ENCODE measurements at regions not wholly inside any gene's neighbourhood (a gene's known extent, or its start where the extent isn't known, plus 50 kb on each side); places are given as distances from the start of the nearest gene placed in this dataset.
A peak's percentile ranks its signal among the peaks of the same experiment; 100 is the strongest.

DNA sequence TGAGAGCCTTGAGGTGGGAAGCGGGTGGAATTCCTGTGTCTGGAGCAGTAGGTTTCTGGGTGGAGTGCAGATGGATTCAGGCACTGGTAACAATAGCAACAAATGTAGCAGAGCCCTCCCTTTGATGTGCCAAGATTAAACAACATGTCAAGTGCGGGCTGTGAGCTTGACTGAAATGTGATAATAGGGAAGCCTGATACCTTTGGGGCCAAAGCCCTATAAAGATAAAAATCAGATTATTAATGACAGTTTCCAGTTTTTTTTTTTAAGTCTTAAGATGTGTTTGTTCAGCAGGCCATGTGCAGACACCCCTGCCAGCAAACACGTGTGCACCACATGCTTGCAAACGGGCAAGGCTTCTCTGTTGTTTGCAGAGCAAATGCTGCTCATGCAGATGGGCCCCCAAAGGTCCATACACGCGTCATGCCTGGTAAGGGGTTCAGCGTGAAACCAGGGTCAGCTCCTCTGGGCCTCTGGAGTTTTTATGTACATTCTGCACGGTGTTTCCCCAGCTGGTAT is 193.2 kb downstream of the GADD45G start:
- DNase-seq (ENCODE audit: low read depth, low spot score): no peak
- no peak overlapping the region for H3K4me3 ChIP-seq (ENCODE audit: low read length)

DNA sequence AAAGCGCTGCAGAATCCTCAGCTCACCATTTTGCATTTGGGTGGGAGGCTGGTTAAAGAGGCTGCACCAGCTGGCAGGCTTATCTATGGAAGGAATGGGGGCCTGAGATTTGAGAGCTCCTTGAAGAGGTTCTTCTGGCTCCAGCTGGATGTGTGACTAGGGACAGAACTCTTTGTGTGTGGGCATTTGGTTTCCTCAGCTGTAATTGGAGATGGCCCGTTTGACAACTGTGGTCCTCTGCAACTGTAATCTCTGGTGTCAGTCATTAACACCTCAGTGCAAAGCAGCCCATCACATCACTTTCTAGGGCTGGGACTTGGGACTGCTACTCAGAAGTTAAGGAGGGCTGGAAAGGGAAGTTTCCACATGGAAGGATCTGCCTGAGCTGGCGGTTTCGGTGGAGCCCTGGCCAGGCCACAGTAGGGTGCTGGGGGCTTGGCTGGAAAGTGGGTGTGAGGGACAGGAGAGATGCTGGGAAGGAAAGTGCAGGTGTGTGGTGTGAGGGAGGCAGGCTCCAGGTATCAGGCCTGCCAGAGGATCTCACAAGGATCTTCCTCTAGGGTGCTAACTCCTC is 193.8 kb downstream of the GADD45G start:
- DNase-seq (ENCODE audit: low read depth, low spot score): no peak
- H3K4me3 ChIP-seq (ENCODE audit: low read length): no peak overlapping the region

DNA sequence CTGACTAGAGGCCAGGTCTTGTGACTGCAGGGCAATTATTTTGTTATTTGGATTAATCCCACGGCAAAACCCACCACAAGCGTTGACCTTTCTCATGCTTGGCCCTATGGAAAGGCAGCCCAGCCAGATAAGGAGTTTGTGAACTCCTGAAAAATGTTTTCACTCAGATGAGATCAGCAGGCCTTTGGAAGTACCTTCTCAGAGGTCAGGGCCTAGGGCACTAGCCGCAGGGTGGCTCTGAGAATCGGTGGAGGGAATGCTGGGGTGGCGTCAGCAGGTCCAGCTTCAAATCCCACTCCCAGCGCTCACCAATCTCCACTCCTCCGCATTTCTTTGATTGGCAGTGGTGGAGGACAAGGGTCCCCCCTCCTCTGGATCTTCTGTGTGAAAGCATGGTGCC is 194.4 kb downstream of the GADD45G start:
- H3K4me3 ChIP-seq (ENCODE audit: low read length): no peak overlapping the region
- DNase-seq (ENCODE audit: low read depth, low spot score): no peak

DNA sequence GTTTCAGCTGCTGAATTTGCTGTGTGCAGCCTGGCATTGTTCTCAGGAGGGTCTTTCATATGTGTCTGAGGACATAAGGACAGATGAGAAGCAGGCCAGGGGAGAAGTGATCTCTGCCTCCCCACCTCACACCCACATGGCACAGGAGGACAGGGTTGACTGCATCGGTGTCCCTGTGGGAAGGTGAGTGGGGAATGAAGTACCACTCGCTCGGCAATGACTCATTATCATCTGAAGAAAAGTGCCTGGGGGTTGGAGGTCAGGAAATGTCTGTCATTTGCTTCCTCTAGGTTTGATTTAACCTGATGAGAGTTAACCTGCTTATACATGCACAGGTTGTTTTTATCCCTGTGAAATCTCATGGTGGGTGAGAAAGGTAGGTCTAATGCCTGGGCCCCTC is 195.0 kb downstream of the GADD45G start:
- H3K4me3 ChIP-seq (ENCODE audit: low read length): no peak overlapping the region
- no peak for DNase-seq (ENCODE audit: low read depth, low spot score)

DNA sequence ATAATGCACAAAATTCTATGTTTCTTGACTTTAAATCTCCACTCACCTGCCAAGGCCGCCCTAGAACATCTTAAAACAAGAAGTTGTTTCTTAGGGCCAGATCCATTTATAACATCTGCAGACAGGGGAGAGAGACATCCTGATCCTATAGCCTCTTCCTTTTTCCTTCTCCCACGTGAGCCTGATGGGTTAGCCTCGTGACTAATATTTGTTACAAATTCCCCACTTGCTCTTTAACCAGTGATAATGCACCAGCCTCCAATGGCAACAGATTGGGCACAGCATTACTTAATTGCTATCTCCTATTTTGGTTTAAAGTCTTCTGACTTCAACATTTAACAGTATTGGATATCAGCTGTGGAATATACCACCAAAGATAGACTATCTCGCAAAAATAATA is 196.5 kb downstream of the GADD45G start:
- H3K4me3 ChIP-seq (ENCODE audit: low read length): no peak overlapping the region
- no peak for DNase-seq (ENCODE audit: low read depth, low spot score)

DNA sequence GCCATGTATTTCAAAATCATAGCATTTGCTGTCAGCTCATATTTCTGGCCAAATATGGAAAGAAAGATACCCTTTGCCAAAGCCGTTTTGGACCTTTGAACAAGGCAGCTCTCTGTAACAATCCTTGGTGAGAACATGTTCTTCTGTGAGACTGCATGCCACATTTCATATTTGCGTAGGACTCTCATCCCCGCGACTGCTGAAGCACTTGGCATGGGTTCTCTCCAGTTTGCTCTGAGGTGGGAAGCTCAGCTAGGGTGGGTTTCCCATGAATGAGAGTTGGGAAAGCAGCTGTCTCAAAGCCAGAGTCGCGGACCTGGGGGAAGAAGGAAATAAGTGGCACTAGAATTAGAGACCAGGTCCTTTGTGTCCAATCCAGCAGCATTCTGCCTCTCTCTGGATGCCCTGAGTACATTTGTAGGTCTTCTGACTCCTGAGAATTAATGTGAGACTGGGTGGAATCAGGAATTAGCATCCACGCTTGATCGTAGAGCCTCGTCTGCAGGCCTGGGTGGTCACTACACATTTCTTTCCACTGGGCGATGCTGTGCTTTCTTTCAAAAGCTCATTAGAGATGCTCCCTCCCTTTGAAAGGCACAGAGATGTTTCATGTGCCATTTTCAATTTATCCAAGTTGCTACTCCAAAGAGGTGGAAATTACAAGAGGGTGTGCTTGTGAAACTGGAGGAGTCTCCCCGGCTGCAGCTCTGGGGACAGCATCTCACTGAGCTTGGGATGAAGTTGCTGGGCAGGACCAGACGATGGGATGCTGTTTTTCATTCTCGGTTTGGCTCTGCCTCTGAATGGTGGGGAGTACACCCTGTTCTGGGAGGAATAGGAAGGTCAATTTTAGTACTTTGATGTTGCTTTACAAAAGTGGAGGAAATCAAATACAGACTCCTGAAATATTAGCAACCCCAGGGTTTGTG is 197.2 kb downstream of the GADD45G start:
- DNase-seq (ENCODE audit: low read depth, low spot score): no peak
- no peak overlapping the region for H3K4me3 ChIP-seq (ENCODE audit: low read length)

DNA sequence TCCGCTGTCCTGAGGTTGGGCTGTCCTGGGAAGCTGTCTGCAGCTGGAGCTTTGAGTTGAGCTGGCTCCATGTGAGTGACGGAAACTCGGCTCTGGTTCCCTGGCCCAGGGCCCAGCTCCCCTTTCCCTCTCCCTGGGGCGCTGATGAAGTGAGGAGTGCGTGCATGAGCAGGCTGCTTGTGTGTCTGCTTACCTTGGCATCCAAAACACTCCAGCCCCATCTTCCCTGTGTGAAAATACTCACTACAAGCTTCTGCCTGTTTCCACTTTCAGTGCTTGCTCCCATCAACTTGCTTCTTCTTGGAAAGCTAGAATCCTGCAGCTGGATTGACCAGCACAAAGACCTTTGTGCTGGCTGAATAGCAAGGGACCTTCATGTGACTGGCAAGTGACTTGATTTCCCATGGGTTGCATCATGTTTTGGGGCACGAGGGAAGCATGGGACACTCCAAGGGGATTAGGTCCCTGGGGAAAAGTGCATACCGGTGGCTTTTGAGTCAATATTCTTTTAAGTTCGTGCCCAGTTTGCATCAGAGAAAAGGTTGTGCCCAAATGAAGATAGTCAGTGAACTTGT is 198.1 kb downstream of the GADD45G start:
- no peak overlapping the region for H3K4me3 ChIP-seq (ENCODE audit: low read length)
- DNase-seq (ENCODE audit: low read depth, low spot score): no peak

DNA sequence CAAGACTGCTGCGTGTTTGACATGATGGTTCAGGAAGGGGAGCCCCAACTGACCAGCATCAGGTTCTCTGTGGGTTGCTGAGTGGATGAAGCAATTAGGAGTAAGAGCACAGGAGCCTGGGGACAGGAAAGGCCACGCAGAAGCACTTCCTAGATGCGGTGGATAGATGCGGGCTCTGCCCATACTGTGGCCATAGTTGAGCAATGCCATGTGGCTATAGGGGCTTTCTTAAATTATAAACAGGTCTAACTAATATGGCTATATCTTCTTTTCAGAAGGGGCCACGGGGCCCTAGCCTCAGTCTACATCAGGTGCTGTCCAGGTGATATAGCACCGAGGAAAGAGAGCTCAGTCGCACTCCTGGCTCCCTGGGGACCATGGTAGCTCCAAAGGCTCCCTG is 198.6 kb downstream of the GADD45G start:
- no peak overlapping the region for H3K4me3 ChIP-seq (ENCODE audit: low read length)
- no peak for DNase-seq (ENCODE audit: low read depth, low spot score)

DNA sequence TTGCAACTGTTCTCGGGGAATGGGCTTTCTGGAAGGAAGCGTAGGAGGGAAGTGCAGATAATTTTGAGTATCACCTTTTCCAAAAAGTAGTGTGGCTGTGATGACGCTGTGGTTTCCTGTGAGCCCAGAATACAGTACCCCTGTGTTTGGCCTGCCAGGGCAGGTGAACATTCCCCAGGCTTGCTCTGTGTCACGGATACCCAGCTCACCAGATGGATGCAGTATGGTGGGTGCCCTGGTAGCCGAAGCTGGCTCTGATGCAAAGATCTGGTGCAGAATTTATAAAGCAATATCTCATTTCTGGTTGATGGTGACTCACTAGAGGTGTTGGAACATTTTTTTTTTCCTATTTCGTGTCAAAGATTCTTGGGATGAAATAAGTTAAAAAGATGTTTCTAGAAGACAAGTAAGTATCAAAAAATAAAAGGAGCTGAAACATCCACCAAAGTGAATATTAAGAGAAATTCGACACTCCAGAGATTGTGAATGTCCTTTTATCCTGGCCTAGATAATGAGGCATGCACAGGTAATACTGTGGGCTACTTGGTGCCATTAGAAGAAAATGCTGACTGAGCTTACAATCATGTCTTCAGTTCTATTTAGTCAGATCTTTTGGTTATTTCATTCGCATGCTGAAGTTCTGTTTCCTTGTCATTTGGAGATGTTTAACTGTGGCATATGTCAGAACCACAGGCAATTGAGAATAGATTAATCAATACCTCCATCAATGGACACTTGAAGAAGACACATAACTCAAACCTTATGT is 200.1 kb downstream of the GADD45G start:
- DNase-seq (ENCODE audit: low read depth, low spot score): no peak
- no peak overlapping the region for H3K4me3 ChIP-seq (ENCODE audit: low read length)

DNA sequence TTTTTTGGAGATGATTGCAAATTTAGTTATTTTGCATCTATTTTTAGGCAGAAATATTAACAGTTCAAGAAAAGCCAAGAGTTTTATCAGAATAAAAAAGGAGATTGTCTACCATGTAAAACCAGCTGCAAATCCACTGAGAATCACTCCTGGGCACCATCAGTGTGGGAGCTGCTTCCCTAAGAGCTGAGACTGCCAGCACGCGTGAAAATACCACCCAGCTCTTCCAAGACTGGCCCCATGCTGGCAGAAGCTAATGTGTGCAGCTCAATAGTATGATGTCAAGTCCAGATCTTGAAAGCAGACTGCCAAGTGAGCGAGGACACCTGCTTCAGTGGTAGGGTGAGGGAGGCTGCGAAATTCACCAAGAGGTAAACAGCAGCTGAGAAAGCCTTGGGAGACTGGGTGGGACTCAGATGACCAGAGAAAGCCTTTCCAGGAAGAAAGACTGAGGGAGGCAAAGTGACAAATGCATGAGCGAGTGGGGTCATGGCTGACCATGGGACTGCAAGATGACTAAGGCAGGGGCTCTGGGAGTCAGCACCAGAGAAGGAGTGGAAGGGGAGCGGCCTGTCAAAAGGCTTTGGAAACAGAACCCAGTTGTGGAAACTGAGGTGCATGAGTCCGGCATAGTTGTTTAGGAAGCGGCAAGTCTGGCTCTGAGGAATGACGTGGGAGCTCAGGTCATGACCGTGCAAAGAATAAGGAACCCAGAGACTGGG is 200.9 kb downstream of the GADD45G start:
- no peak for DNase-seq (ENCODE audit: low read depth, low spot score)
- no peak overlapping the region for H3K4me3 ChIP-seq (ENCODE audit: low read length)

DNA sequence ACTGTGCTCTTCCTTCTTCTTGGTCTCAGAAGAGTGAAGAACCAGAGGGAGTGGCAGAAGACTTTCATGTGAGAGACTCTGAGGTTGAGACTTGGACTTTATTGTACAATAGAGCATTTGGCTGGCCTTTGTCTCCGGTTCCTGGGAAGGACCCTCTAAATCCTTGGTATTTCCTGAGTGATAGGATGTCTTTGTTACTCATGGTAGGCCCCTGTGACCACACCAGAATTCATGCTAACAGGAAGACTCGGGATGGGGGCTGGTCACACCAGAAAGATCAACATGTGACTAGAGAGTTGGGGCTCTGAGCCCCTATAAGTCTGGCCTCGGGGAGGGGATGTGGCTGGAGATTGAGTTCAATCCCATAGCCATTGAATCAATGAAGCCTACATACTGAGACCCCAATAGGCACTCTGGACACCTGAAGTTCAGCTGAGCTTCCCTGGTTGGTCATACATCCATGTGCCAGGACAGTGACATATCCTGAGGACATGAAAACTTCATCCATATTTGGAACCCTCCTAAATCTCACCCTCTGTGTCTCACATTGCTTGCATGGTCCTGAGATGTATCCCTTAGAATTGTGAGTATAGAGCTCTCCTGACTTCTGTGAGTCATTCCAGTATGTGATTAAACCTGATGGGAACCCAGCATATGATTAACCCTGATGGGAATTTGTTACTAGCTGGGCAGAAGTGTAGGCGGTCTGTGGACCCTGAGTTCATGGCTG is 201.7 kb downstream of the GADD45G start:
- DNase-seq (ENCODE audit: low read depth, low spot score): no peak
- H3K4me3 ChIP-seq (ENCODE audit: low read length): no peak overlapping the region

DNA sequence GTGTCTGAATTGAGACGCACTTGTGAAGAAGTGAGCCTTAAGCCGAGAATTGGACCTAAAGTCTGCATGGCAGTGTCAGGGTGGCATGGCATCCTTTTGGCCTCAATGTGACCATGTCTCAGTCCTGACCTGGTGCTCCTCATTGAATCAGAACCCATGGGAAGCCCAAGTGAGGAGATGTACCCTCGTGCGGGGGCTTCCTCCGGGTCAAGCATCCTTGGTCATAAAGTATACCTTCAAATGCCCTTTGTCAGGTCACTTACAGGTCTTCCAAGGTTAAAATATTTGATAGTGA is 202.2 kb downstream of the GADD45G start:
- no peak for DNase-seq (ENCODE audit: low read depth, low spot score)
- no peak overlapping the region for H3K4me3 ChIP-seq (ENCODE audit: low read length)

DNA sequence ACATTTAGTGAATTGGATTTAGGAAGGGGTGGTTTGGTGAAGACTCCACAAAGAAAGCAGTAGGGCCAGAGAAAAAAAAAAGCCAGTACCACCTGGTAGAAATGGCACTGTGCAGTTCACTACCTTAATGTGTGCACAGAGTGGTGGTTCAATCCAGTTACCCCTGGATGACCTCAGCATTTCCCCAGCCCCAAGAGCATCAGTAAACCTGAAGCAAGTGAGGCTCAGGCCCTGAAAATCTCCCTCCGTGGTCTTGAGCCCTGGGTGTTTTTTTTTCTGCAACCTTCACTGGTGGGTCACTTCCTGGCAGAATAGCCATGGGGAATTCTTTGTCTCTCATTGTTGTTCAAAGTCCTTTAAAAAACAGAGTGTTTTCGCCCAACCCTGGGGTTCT is 202.9 kb downstream of the GADD45G start:
- no peak overlapping the region for H3K4me3 ChIP-seq (ENCODE audit: low read length)
- no peak for DNase-seq (ENCODE audit: low read depth, low spot score)

DNA sequence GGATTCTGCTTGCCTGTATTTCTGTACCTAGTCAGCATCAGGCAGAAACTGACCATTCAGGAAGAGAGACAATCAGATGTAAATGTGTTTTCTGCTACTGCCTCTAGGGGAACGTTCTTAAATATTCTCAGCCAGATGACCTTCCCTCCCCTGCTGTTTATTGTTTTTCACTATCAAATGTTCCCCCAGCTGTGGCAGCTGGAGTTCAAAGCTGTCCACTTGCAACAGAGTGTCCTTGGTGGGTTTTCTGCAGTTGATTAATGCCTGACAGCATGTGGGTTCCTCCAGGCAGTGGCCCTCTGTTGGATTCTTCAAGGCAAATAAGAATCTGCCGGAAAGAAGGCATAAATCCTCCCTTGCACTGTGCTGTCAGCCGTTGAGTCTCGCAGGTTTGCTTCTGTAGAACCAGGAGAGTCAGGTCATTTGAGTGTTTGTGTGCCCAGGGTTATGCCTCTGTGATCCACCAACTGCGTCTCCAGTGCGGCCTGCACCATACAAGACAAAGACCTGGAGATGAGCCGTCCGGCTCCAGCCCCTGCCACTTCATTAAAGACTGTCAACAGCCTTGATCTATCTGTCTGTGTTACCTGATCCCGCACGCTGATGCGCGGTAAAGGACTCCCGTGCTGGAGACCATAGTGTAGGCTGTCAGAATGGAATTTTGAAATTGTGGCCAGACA is 203.4 kb downstream of the GADD45G start:
- no peak for DNase-seq (ENCODE audit: low read depth, low spot score)
- no peak overlapping the region for H3K4me3 ChIP-seq (ENCODE audit: low read length)

DNA sequence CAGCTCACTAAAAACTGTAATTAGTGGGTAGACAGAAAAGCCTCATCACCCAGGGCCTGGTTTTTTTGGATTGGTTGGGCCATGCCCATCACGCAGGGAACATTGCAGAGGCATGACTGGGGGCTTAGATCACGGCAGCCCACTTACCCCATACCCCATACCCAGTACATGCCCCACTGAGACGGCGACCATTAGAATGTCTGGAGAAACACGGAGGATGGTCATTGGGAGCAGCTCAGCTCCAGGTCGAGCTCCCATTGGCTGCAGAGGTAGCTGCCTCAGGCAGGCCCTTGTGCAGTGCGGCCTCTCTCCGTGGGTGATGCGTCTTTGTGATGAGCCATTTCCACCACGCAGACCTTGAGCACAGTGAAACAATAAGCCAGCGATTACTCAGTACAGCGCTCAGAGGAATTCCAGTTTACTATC is 204.0 kb downstream of the GADD45G start:
- no peak for DNase-seq (ENCODE audit: low read depth, low spot score)
- no peak overlapping the region for H3K4me3 ChIP-seq (ENCODE audit: low read length)

DNA sequence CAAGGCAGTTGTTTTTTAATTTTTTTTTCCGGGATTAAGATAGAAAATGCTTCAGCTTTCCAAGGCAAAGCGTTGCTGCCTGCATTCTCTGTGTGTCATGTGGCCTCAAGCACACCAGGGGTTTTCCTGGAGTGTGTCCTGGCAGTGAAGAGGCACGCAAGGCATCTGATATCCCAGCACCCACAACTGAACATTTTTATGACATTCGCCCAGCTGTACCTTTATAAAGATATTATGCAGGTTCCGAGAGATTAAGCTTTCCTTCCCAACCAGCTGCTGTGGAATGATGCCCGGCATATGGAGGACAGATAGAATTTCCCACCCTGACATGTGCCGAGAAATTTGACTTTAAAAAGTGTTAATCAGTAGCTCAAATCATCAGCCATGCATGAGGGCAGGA is 205.6 kb downstream of the GADD45G start:
- DNase-seq (ENCODE audit: low read depth, low spot score): no peak

DNA sequence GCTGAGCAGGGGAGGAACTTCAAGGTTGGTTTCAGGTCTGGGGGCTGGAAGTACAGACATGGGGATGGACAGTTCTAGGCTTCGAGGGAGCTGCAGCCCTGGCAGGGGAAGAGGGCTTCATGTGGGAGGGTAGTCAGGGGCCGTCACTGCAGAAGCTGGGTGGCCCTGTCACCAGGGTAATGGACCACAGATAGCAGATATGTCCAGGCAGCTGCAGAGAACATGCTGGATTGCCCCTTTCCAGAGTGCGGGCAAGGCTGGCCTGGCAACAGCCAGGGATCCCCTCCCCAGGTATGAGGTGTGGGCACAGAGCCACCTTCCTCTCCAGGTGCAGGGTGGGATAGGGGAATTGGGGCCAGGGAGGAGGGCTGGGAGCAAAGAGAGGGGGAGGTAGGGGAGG is 206.5 kb downstream of the GADD45G start:
- no peak overlapping the region for H3K4me3 ChIP-seq (ENCODE audit: low read length)
- DNase-seq (ENCODE audit: low read depth, low spot score): no peak

More for the DNA sequence above, 205.6 kb downstream of the GADD45G start:
- H3K4me3 ChIP-seq (ENCODE audit: low read length): no peak overlapping the region

DNA sequence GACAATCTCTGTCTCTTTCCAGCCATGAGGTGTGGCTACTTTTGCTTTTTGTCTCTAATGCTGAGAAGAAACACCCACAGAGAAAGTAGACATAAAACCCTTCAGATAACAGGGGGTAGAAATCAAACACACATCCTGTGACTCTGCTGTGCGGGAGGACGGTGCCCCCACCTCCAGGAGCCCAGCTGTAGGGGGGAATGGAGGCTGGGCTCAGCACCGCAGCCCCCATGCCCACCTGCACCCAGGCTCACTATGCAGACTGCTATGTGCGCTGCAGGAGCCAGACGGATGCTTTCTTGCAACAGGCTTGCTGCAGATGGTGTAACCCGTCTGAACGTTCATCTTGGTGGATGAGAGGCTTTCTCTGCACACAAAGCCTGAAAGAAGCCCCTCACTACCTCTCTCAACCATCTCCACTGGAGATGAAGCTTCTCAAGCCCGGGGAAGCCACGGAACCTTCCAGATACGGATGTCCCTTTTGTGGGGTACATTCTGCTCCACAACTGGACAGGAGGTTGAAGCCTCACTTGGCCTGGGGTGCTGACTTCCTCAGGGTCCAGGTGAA is 207.2 kb downstream of the GADD45G start:
- peak; percentile 42 for DNase-seq (ENCODE audit: low read depth, low spot score)

More for the DNA sequence above, 207.2 kb downstream of the GADD45G start:
- no peak overlapping the region for H3K4me3 ChIP-seq (ENCODE audit: low read length)

All from Jurkat, Clone E6-1 (cell line).